Tibial nerve (tissue), 4 donors: ENCODE measurements at regions not wholly inside any gene's neighbourhood (a gene's known extent, or its start where the extent isn't known, plus 50 kb on each side); places are given as distances from the start of the nearest gene placed in this dataset.
A peak's percentile ranks its signal among the peaks of the same experiment; 100 is the strongest.

Source experiments
- EP300 ChIP-seq, 2 donors: sonication (generic); formaldehyde crosslinking; IDR thresholded peaks; one replicate each; pipeline ENCODE4 v1.6.1; 2017; ENCODE audit warnings: antibody characterized with exemption in 2 of 2, mild to moderate bottlenecking in 1 of 2
- POLR2A ChIP-seq, 2 donors: fragments of 450-650 bp; IDR thresholded peaks; one replicate each; pipeline ENCODE4 v1.6.1; 2017; ENCODE audit warnings: antibody characterized with exemption in 2 of 2, mild to moderate bottlenecking in 2 of 2, moderate library complexity in 2 of 2
- TF ChIP-seq, protein P1 (sequence below), 5 experiments: fragments of 200-600 bp in 3 of 5; fragments of 450-650 bp in 2 of 5; sonication (generic) in 3 of 5; IDR thresholded peaks; one replicate each; pipeline ENCODE4 v1.5.1; 2016 to 2019; ENCODE audit warnings: antibody characterized with exemption in 5 of 5, mild to moderate bottlenecking in 3 of 5, moderate library complexity in 2 of 5

DNA sequence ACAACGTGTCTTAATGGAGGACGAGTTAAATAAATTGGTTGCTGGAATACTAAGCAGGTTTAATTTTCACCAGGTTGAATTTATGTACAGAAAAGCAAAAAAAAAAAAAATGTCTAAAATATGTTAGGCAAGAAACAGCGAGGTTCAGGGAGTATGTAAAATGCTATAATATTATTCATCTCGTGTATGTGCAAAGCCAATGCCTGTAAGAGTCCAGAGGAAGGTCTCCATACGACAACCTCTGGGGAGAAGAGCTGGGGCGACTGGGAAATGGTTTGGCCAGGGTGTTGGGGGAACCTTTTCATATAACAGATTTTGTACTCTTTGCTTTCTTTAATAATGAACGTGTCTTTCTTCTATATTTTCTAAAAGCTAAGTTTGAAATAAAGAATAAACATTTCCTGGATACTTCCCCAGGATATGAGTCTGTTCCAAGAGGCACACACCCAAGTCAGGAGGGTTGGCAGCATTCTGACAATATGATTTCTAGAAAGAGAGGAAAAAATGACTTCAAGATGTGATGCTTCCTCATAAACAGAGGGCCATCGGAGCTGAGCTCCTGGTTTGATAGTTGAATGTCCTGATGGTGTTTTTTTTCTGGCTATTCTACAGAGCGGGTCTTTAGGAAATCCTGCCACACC lies 208.6 kb upstream of the MGMT start:
- TF ChIP-seq, protein P1, sequence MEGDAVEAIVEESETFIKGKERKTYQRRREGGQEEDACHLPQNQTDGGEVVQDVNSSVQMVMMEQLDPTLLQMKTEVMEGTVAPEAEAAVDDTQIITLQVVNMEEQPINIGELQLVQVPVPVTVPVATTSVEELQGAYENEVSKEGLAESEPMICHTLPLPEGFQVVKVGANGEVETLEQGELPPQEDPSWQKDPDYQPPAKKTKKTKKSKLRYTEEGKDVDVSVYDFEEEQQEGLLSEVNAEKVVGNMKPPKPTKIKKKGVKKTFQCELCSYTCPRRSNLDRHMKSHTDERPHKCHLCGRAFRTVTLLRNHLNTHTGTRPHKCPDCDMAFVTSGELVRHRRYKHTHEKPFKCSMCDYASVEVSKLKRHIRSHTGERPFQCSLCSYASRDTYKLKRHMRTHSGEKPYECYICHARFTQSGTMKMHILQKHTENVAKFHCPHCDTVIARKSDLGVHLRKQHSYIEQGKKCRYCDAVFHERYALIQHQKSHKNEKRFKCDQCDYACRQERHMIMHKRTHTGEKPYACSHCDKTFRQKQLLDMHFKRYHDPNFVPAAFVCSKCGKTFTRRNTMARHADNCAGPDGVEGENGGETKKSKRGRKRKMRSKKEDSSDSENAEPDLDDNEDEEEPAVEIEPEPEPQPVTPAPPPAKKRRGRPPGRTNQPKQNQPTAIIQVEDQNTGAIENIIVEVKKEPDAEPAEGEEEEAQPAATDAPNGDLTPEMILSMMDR (IDR thresholded peaks at IDR 0.05) = no peak
- peak in 1 of 2 donors; percentile 62 for TF ChIP-seq EP300 (IDR thresholded peaks at IDR 0.05)
- no peak for TF ChIP-seq POLR2A (IDR thresholded peaks at IDR 0.05)
